Activated B cell treated with CpG ODN at 0.5 μM for 24 hours (primary cell): ENCODE measurements at regions not wholly inside any gene's neighbourhood (a gene's known extent, or its start where the extent isn't known, plus 50 kb on each side); places are given as distances from the start of the nearest gene placed in this dataset.

ENCODE experiments used
- ATAC-seq: fragments of 200-7000 bp; cut with Tn5 transposase; one replicate; pipeline ENCODE4 v1.10.0; 2021; ENCODE audit warnings: low read depth, mild to moderate bottlenecking, moderate library complexity
- CTCF ChIA-PET: fragments of 350-600 bp; sonication (Branson Sonifier 250); formaldehyde crosslinking; loops from one replicate; lab custom pipeline; 2021; ENCODE audit warnings: antibody characterized with exemption; lab: Charles Lee
- POLR2A ChIA-PET: fragments of 350-600 bp; sonication (Branson Sonifier 250); formaldehyde crosslinking; loops from one replicate; lab custom pipeline; 2021; ENCODE audit warnings: antibody characterized with exemption; lab: Charles Lee
- DNase-seq: peaks from one replicate; pipeline ENCODE4 v3.0.0; 2022
- H3K27ac Mint-ChIP-seq: one replicate; pipeline ENCODE4 v1.8.0; 2020; ENCODE audit warnings: mixed read lengths
- H3K27me3 Mint-ChIP-seq: one replicate; pipeline ENCODE4 v1.8.0; 2021; ENCODE audit warnings: mixed read lengths
- H3K36me3 Mint-ChIP-seq: one replicate; pipeline ENCODE4 v1.8.0; 2021; ENCODE audit warnings: low read depth, mixed read lengths
- H3K4me1 Mint-ChIP-seq: one replicate; pipeline ENCODE4 v1.8.0; 2021; ENCODE audit warnings: mixed read lengths
- H3K4me3 Mint-ChIP-seq: one replicate; pipeline ENCODE4 v1.8.0; 2020; ENCODE audit warnings: mild to moderate bottlenecking, mixed read lengths
- H3K9me3 Mint-ChIP-seq: one replicate; pipeline ENCODE4 v1.8.0; 2020; ENCODE audit warnings: mixed read lengths
- intact Hi-C: fragments of 100-400 bp; cut with micrococcal nuclease; formaldehyde crosslinking; loops from one replicate; pipeline ENCODE4 v1.15.1; 2024
- TF ChIP-seq, protein P1 (sequence below): fragments of 200-600 bp; IDR thresholded peaks from one replicate; pipeline ENCODE4 v1.8.0; 2022; ENCODE audit warnings: antibody characterized with exemption, mild to moderate bottlenecking

DNA sequence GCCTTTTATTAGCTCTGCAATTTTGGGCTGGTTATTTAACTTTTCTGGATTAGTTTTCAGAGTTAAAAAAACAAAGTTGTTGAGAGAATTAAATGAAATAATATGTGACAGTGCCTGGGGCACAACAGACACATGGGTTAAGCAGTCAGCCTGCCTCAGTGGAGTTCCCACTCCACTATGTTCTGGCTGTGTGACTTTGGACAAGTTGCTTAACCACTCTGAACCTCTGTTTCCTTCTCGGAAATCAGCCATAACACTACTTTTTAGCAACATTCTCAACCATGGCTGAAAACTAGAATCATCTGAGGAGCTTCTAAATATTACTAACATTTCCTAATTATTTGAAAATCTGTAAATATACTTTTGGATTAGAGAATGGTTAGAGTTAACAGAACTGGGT is 56.5 kb upstream of the SLC6A11 start:
- DNase-seq: no peak
- POLR2A ChIA-PET: no interaction called here
- Mint-ChIP-seq H3K4me3 (no peak overlapping the region), H3K27me3 (peaks cover 35% of the 10 kb centered on the region), H3K4me1 (no peaks in the 10 kb centered on the region), H3K9me3 (no peaks in the 10 kb centered on the region), H3K36me3 (no peaks in the 10 kb centered on the region), H3K27ac (no peak overlapping the region)
- TF ChIP-seq, protein P1, sequence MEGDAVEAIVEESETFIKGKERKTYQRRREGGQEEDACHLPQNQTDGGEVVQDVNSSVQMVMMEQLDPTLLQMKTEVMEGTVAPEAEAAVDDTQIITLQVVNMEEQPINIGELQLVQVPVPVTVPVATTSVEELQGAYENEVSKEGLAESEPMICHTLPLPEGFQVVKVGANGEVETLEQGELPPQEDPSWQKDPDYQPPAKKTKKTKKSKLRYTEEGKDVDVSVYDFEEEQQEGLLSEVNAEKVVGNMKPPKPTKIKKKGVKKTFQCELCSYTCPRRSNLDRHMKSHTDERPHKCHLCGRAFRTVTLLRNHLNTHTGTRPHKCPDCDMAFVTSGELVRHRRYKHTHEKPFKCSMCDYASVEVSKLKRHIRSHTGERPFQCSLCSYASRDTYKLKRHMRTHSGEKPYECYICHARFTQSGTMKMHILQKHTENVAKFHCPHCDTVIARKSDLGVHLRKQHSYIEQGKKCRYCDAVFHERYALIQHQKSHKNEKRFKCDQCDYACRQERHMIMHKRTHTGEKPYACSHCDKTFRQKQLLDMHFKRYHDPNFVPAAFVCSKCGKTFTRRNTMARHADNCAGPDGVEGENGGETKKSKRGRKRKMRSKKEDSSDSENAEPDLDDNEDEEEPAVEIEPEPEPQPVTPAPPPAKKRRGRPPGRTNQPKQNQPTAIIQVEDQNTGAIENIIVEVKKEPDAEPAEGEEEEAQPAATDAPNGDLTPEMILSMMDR: no peak
- intact Hi-C loops: loop anchor here (2.0 to 10.0 kb wide), 4 partner anchors 183 to 1415 kb away; no protein-coding TSS in a partner anchor
- CTCF ChIA-PET: interaction anchor here (0.8 to 3.7 kb wide), 4 partner anchors 10 to 415 kb away, joined by 3 to 13 read pairs (median 4); no protein-coding TSS in a partner anchor
- ATAC-seq: no peak

DNA sequence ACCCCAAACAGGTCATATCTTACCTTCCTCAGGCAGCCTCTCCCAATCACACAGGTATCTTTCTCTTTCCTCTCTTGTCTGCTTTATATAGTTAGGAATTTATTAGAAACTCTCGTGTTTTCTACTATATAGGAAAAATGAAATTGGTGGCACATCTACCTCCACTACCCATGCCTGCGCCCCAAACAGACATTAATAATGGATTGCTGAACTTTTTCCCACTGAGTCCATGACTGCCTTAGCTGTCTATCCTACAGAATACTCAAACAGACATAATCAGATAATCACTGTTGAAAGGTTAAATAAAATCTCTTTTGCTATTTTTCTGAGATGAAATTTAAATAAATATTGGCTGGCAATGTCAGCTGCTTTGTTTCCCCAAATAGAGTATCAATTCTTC is 55.8 kb upstream of the SLC6A11 start:
- intact Hi-C loops: no loop called here
- Mint-ChIP-seq H3K4me3 (no peak overlapping the region), H3K36me3 (no peaks in the 10 kb centered on the region), H3K4me1 (no peaks in the 10 kb centered on the region), H3K27ac (no peak overlapping the region), H3K9me3 (no peaks in the 10 kb centered on the region), H3K27me3 (peaks cover 34% of the 10 kb centered on the region)
- DNase-seq (no peak), ATAC-seq (no peak)
- ChIA-PET POLR2A (no interaction called here), CTCF (interaction anchor here (0.6 to 1.6 kb wide), 5 partner anchors 8 to 891 kb away, joined by 3 to 5 read pairs (median 3); no protein-coding TSS in a partner anchor)
- TF ChIP-seq, protein P1: no peak

DNA sequence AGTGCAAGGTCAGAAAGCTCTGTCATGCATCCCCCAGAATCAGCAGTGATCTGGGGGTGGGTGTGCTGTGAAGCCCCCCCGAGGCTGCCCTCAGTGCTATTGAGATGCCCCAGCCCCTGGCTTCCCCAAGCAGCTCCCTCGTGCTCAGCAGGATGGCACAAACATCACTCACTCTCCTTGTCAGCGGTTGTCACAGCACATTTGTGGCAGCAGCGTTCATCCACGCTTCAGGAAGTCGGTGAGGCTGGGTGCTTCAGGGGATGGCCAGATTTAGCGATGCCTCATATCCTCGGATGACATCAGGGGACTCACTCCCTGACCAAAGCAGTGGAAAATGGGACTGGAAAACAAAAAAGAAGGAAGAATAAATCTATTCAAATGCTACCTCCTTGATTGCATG is 54.4 kb upstream of the SLC6A11 start:
- Mint-ChIP-seq H3K27me3 (peaks cover 40% of the 10 kb centered on the region), H3K4me3 (no peak overlapping the region), H3K9me3 (no peaks in the 10 kb centered on the region), H3K27ac (no peak overlapping the region), H3K4me1 (no peaks in the 10 kb centered on the region), H3K36me3 (no peaks in the 10 kb centered on the region)
- DNase-seq (no peak), ATAC-seq (no peak)
- intact Hi-C loops: no loop called here
- POLR2A ChIA-PET: no interaction called here
- TF ChIP-seq, protein P1: no peak
- CTCF ChIA-PET: no interaction called here

DNA sequence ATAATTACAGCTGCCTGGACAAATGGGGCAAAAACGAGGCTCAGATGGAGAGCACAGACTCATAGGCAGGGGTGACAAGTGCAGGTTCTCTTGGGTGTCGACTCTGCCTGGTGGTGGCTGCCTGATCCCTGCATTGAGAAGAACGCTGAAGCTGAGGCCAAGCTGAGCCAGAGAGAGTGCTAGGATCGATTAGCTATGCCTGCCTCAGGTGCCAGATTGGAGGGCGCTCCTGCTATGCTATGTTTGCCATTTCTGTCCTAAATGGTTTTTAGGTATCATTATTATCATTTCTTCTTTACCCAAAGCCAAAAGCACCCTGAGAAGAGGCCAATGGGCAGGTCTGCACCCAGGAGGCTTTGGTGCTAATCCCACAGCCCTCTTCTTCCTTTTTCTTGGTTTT is 53.9 kb upstream of the SLC6A11 start:
- TF ChIP-seq, protein P1: no peak
- no peak for ATAC-seq
- no peak for DNase-seq
- Mint-ChIP-seq H3K27ac (no peak overlapping the region), H3K4me3 (no peak overlapping the region), H3K27me3 (peaks cover 36% of the 10 kb centered on the region), H3K9me3 (no peaks in the 10 kb centered on the region), H3K36me3 (no peaks in the 10 kb centered on the region), H3K4me1 (no peaks in the 10 kb centered on the region)
- ChIA-PET POLR2A (no interaction called here), CTCF (no interaction called here)
- intact Hi-C loops: no loop called here

DNA sequence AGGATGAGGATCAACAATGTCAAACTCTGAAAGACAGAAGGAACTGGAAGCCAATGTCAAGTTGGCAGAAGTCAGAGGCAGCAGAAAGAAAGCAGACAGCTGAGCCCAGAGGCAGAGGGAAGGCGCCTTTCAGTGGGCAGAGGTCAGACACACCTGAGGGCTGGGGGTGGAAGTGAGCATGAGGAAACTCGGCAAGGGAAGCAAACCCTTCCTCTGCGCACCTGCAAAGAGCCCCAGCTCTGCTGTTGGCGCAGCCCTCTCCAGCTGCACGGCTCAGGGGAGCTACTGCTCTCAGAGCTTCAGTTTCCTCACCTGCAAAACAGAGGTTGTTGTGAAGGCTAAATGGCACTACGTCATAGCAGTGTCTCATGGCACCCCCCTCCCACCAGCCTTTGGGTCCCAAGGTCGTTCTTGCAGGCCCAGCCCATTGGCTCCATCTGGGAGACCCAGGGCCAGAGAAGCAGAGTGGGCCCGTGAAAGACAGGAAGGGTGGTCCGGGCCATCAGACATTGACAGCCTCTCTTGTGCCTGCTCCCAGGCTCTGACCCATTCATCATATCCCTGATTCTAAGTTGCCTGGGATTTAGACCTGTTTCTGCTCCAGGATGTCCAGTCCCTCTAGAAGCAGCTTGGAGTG is 53.3 kb upstream of the SLC6A11 start:
- TF ChIP-seq, protein P1: no peak
- intact Hi-C loops: no loop called here
- no peaks in the 10 kb centered on the region for H3K36me3 Mint-ChIP-seq
- DNase-seq: no peak
- H3K4me3 Mint-ChIP-seq: no peak overlapping the region
- POLR2A ChIA-PET: no interaction called here
- H3K9me3 Mint-ChIP-seq: no peaks in the 10 kb centered on the region
- H3K27ac Mint-ChIP-seq: no peak overlapping the region
- CTCF ChIA-PET: no interaction called here
- ATAC-seq: no peak
- peaks cover 31% of the 10 kb centered on the region for H3K27me3 Mint-ChIP-seq
- no peaks in the 10 kb centered on the region for H3K4me1 Mint-ChIP-seq
